ENCODE measurements at regions not wholly inside any gene's neighbourhood (a gene's known extent, or its start where the extent isn't known, plus 50 kb on each side); places are given as distances from the start of the nearest gene placed in this dataset.

DNA sequence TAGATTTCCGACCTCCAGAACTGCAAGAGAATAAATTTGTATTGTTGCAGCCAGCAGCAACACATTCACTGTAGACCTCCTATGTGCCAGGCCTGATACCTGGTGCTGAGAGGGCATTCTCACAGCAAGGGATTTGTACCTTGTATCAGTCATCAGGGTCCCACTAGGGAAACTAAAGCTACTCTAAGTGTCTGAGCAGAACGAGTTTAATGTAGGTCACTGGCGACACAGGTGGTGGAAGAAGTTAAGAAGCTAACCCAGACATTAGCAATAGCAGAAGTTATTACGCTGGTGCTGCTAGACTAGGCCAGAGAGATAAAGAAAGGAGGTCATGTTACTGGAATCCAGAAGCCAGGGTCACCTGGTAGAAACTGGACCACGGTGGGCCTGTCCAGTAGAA, 60.5 kb upstream of the BCL6 start:
- Histone ChIP-seq H3K4me2 (ENCODE audit: control insufficient read depth, insufficient read depth) (no peak overlapping the region), H2AFZ (ENCODE audit: control insufficient read depth, low read depth, low read length) (no peak overlapping the region), H3K79me2 (ENCODE audit: control insufficient read depth, insufficient read depth, low read length) (no peaks in the 10 kb centered on the region), H3K4me3 (no peak overlapping the region), H3K27me3 (replicated peaks in 1 of 2; ENCODE audit: control insufficient read depth in 2 of 2, insufficient read depth in 2 of 2, low read length in 1 of 2) (peaks cover 0 to 4% of the 10 kb centered on the region in 2 experiments; a peak in 1 of 4 replicates), H3K27ac (ENCODE audit: control insufficient read depth, insufficient read depth) (no peak overlapping the region), H3K9me3 (replicated peaks; ENCODE audit: control insufficient read depth, insufficient read depth, low read length) (0 out of 3 replicates have a peak, but pooled peaks cover 2% of the 10 kb centered on the region), H3K36me3 (ENCODE audit: control insufficient read depth in 2 of 2, insufficient read depth in 2 of 2, low read length in 1 of 2) (no peaks in the 10 kb centered on the region), H3K9ac (ENCODE audit: control insufficient read depth, insufficient read depth, low read length) (no peak overlapping the region), H3K4me1 (ENCODE audit: control insufficient read depth, insufficient read depth, low read length) (peaks cover 16% of the 10 kb centered on the region), H4K20me1 (ENCODE audit: control insufficient read depth, insufficient read depth) (no peaks in the 10 kb centered on the region)
- DNase-seq (ENCODE audit: low read depth, low spot score) = no peak
- ChIA-PET RAD21 (ENCODE audit: unreplicated experiment) (interaction anchor here (1.2 to 1.7 kb wide), 2 partner anchors 57 to 60 kb away, joined by 3 read pairs; partner anchors contain the start of gene BCL6), SMC1A (ENCODE audit: uncharacterized antibody, unreplicated experiment) (interaction anchor here (1.2 to 1.3 kb wide), 3 partner anchors 15 to 57 kb away, joined by 3 to 5 read pairs (median 3); no protein-coding TSS in a partner anchor), CTCF (interaction anchor here (1.3 to 1.6 kb wide), 3 partner anchors 12 to 67 kb away, joined by 4 to 5 read pairs (median 4); no protein-coding TSS in a partner anchor), POLR2A (no interaction called here)
- TF ChIP-seq, protein P1, sequence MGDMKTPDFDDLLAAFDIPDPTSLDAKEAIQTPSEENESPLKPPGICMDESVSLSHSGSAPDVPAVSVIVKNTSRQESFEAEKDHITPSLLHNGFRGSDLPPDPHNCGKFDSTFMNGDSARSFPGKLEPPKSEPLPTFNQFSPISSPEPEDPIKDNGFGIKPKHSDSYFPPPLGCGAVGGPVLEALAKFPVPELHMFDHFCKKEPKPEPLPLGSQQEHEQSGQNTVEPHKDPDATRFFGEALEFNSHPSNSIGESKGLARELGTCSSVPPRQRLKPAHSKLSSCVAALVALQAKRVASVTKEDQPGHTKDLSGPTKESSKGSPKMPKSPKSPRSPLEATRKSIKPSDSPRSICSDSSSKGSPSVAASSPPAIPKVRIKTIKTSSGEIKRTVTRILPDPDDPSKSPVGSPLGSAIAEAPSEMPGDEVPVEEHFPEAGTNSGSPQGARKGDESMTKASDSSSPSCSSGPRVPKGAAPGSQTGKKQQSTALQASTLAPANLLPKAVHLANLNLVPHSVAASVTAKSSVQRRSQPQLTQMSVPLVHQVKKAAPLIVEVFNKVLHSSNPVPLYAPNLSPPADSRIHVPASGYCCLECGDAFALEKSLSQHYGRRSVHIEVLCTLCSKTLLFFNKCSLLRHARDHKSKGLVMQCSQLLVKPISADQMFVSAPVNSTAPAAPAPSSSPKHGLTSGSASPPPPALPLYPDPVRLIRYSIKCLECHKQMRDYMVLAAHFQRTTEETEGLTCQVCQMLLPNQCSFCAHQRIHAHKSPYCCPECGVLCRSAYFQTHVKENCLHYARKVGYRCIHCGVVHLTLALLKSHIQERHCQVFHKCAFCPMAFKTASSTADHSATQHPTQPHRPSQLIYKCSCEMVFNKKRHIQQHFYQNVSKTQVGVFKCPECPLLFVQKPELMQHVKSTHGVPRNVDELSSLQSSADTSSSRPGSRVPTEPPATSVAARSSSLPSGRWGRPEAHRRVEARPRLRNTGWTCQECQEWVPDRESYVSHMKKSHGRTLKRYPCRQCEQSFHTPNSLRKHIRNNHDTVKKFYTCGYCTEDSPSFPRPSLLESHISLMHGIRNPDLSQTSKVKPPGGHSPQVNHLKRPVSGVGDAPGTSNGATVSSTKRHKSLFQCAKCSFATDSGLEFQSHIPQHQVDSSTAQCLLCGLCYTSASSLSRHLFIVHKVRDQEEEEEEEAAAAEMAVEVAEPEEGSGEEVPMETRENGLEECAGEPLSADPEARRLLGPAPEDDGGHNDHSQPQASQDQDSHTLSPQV (IDR thresholded peaks at IDR 0.05) = no peak
- no peak for TF ChIP-seq TCF7 (IDR thresholded peaks at IDR 0.05; ENCODE audit: borderline replicate concordance)
- ATAC-seq = no peak
- no TSS peak for BruUV-seq (replicated peaks)
- FAIRE-seq = no peak
- in situ Hi-C loops (cut with MboI) = no loop called here
- WGBS (ENCODE audit: insufficient coverage, insufficient replicate concordance, low lambda C conversion rate, missing lambda C conversion rate) = 92% methylated on average over 5 of the region's 5 CpGs
- intact Hi-C loops (cut with micrococcal nuclease; ENCODE audit: unreplicated experiment) = no loop called here
